Urothelium cell line (cell line): ENCODE measurements at regions not wholly inside any gene's neighbourhood (a gene's known extent, or its start where the extent isn't known, plus 50 kb on each side); places are given as distances from the start of the nearest gene placed in this dataset.
A peak's percentile ranks its signal among the peaks of the same experiment; 100 is the strongest.

Experiments
- DNase-seq: peaks from one replicate; pipeline ENCODE4 v3.0.0; 2011; ENCODE audit warnings: low spot score, mixed read lengths
- FAIRE-seq: peaks from 2 replicates; lab custom pipeline; 2011; peaks lifted over from hg19 to GRCh38; lab: Jason Lieb, UNC

- no peak for FAIRE-seq
- DNase-seq = no peak
Observed at GRCh38 chr20:24203526-24204183, 215.1 kb upstream of the GGTLC1 start.

- DNase-seq = no peak
- no peak for FAIRE-seq
Observed at GRCh38 chr20:24199501-24199900, 210.9 kb upstream of the GGTLC1 start.

GRCh38 chr20:24194143-24194542 is 205.6 kb upstream of the GGTLC1 start:
- FAIRE-seq = no peak
- DNase-seq = no peak

GRCh38 chr20:24190905-24191304 is 202.3 kb upstream of the GGTLC1 start:
- DNase-seq (no peak), FAIRE-seq (no peak)

GRCh38 chr20:24185791-24186190 is 197.2 kb upstream of the GGTLC1 start:
- DNase-seq (no peak), FAIRE-seq (no peak)

GRCh38 chr20:24181151-24181550 is 192.6 kb upstream of the GGTLC1 start:
- FAIRE-seq = no peak

GRCh38 chr20:24169256-24169655 is 180.7 kb upstream of the GGTLC1 start:
- no peak for DNase-seq
- no peak for FAIRE-seq

More at GRCh38 chr20:24181151-24181550, 192.6 kb upstream of the GGTLC1 start:
- DNase-seq = no peak

GRCh38 chr20:24166412-24166811 is 177.8 kb upstream of the GGTLC1 start:
- DNase-seq (no peak), FAIRE-seq (no peak)

GRCh38 chr20:24166123-24166381 is 177.5 kb upstream of the GGTLC1 start:
- FAIRE-seq = no peak
- no peak for DNase-seq

GRCh38 chr20:24165301-24166122 is 176.9 kb upstream of the GGTLC1 start:
- no peak for DNase-seq

GRCh38 chr20:24164360-24164759 is 175.8 kb upstream of the GGTLC1 start:
- FAIRE-seq (no peak), DNase-seq (peak; percentile 46)

More at GRCh38 chr20:24165301-24166122, 176.9 kb upstream of the GGTLC1 start:
- FAIRE-seq = no peak

GRCh38 chr20:24163506-24163905 is 174.9 kb upstream of the GGTLC1 start:
- no peak for DNase-seq
- no peak for FAIRE-seq

- no peak for FAIRE-seq
- DNase-seq = peak; percentile 57
Observed at GRCh38 chr20:24160563-24161281, 172.1 kb upstream of the GGTLC1 start.

- FAIRE-seq (no peak), DNase-seq (no peak)
Observed at GRCh38 chr20:24158281-24158680, 169.7 kb upstream of the GGTLC1 start.

GRCh38 chr20:24157213-24157612 is 168.6 kb upstream of the GGTLC1 start:
- DNase-seq (no peak), FAIRE-seq (no peak)

GRCh38 chr20:24153101-24154040 is 164.8 kb upstream of the GGTLC1 start:
- DNase-seq (no peak), FAIRE-seq (no peak)

GRCh38 chr20:24151621-24152294 is 163.2 kb upstream of the GGTLC1 start:
- no peak for DNase-seq
- no peak for FAIRE-seq

GRCh38 chr20:24150406-24150805 is 161.8 kb upstream of the GGTLC1 start:
- FAIRE-seq = no peak
- DNase-seq = no peak

- FAIRE-seq = peak; percentile 65
- DNase-seq = no peak
Observed at GRCh38 chr20:24149881-24150307, 161.3 kb upstream of the GGTLC1 start.

GRCh38 chr20:24149175-24149574 is 160.6 kb upstream of the GGTLC1 start:
- no peak for FAIRE-seq
- DNase-seq = no peak
